Dermis blood vessel endothelial cell (primary cell): ENCODE measurements at regions not wholly inside any gene's neighbourhood (a gene's known extent, or its start where the extent isn't known, plus 50 kb on each side); places are given as distances from the start of the nearest gene placed in this dataset.
A peak's percentile ranks its signal among the peaks of the same experiment; 100 is the strongest.
"Not testable (repeated sequence)": the region's sequence is repeated elsewhere in the genome, so short reads cannot be mapped to it uniquely, and the experiment has no call there.

ENCODE experiments used
- DNase-seq: peaks from one replicate; pipeline ENCODE4 v3.0.0; 2010

GRCh38 chr17:62196587-62196986 lies 131.5 kb upstream of the MED13 start:
- not testable (repeated sequence) for DNase-seq

- DNase-seq = peak; percentile 84
Observed at GRCh38 chr17:62194401-62194800, 129.3 kb upstream of the MED13 start.

GRCh38 chr17:62193249-62193648 lies 128.2 kb upstream of the MED13 start:
- DNase-seq = no peak

GRCh38 chr17:62191390-62192361 lies 126.6 kb upstream of the MED13 start:
- no peak for DNase-seq

- DNase-seq = no peak
Observed at GRCh38 chr17:62189377-62189776, 124.3 kb upstream of the MED13 start.

- DNase-seq = no peak
Observed at GRCh38 chr17:62188713-62189112, 123.6 kb upstream of the MED13 start.

GRCh38 chr17:62187681-62188080 lies 122.6 kb upstream of the MED13 start:
- no peak for DNase-seq

GRCh38 chr17:62186841-62187240 lies 121.8 kb upstream of the MED13 start:
- DNase-seq = no peak

- no peak for DNase-seq
Observed at GRCh38 chr17:62180772-62181171, 115.7 kb upstream of the MED13 start.

- peak; percentile 90 for DNase-seq
Observed at GRCh38 chr17:62179525-62180161, 114.6 kb upstream of the MED13 start.

GRCh38 chr17:62178579-62178978 lies 113.5 kb upstream of the MED13 start:
- DNase-seq = peak; percentile 62

- no peak for DNase-seq
Observed at GRCh38 chr17:62172492-62173291, 107.6 kb upstream of the MED13 start.

GRCh38 chr17:62167076-62167475 lies 102.0 kb upstream of the MED13 start:
- no peak for DNase-seq

- no peak for DNase-seq
Observed at GRCh38 chr17:62164747-62165722, 100.0 kb upstream of the MED13 start.

GRCh38 chr17:62163847-62164246 lies 98.8 kb upstream of the MED13 start:
- no peak for DNase-seq

GRCh38 chr17:62162898-62163297 lies 97.8 kb upstream of the MED13 start:
- no peak for DNase-seq

- DNase-seq = no peak
Observed at GRCh38 chr17:62161405-62162148, 96.5 kb upstream of the MED13 start.

- DNase-seq = no peak
Observed at GRCh38 chr17:62160816-62161215, 95.7 kb upstream of the MED13 start.

GRCh38 chr17:62159994-62160393 lies 94.9 kb upstream of the MED13 start:
- DNase-seq = no peak

GRCh38 chr17:62156949-62157348 lies 91.9 kb upstream of the MED13 start:
- DNase-seq = no peak

GRCh38 chr17:62154909-62155308 lies 89.8 kb upstream of the MED13 start:
- DNase-seq = no peak
